ENCODE measurements at regions not wholly inside any gene's neighbourhood (a gene's known extent, or its start where the extent isn't known, plus 50 kb on each side); places are given as distances from the start of the nearest gene placed in this dataset.

DNA sequence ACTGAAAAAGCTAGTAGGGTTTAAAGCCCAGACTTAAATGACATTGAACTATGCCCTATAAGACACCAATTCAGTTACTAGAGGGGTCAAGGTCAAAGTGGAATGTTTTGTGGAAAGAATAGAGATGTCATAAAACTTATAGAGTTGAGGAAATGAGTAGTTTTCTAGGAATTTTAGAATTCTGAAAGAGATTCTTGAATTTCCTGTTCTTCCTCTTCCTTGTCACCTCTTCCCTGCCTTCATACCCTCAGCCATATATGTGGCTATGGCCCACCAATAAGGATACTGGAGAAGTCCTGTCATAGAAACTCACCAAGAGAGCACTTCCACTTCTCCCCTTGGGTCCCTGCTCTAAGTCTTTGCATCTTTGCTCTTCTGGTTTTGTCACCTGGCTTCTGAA, 104.9 kb upstream of the TGFBR2 start:
- Histone ChIP-seq H2BK5ac (ENCODE audit: low read length) (no peak overlapping the region), H3K79me2 (ENCODE audit: control insufficient read depth, insufficient read depth, low read length) (no peaks in the 10 kb centered on the region), H3K56ac (ENCODE audit: low read length) (no peak overlapping the region), H3K79me1 (ENCODE audit: low read length) (no peaks in the 10 kb centered on the region), H2AK5ac (ENCODE audit: low read length) (no peak overlapping the region), H3K27me3 (ENCODE audit: insufficient read depth, low read length, poor library complexity) (no peaks in the 10 kb centered on the region), H3K27ac (ENCODE audit: low read depth, low read length) (no peak overlapping the region), H3K18ac (ENCODE audit: low read length) (no peak overlapping the region), H2BK120ac (ENCODE audit: low read depth, low read length) (no peak overlapping the region), H3K4me1 (ENCODE audit: control insufficient read depth, low read depth, low read length) (no peaks in the 10 kb centered on the region), H3K4me3 (ENCODE audit: low read length) (no peak overlapping the region), H3K4me2 (ENCODE audit: low read length) (no peak overlapping the region), H3K23ac (ENCODE audit: low read length) (no peak overlapping the region), H4K8ac (ENCODE audit: low read depth, low read length) (no peak overlapping the region), H3K9ac (ENCODE audit: low read length) (no peak overlapping the region), H4K5ac (ENCODE audit: low read length) (no peak overlapping the region), H2BK15ac (replicated peaks; ENCODE audit: low read depth) (no peak overlapping the region), H3K36me3 (ENCODE audit: control insufficient read depth, insufficient read depth, low read length) (no peaks in the 10 kb centered on the region), H3K4ac (ENCODE audit: low read depth, low read length) (no peak overlapping the region)
- DNase-seq = no peak

- no peak overlapping the region for H4K5ac ChIP-seq (ENCODE audit: low read length)
- no peak overlapping the region for H3K4me2 ChIP-seq (ENCODE audit: low read length)
- H3K18ac ChIP-seq (ENCODE audit: low read length) = no peak overlapping the region
- H3K79me1 ChIP-seq (ENCODE audit: low read length) = no peaks in the 10 kb centered on the region
- no peak overlapping the region for H2BK5ac ChIP-seq (ENCODE audit: low read length)
- H3K27me3 ChIP-seq (ENCODE audit: insufficient read depth, low read length, poor library complexity) = no peaks in the 10 kb centered on the region
- no peak overlapping the region for H3K56ac ChIP-seq (ENCODE audit: low read length)
- no peak overlapping the region for H3K27ac ChIP-seq (ENCODE audit: low read depth, low read length)
- no peak overlapping the region for H2BK15ac ChIP-seq (replicated peaks; ENCODE audit: low read depth)
- H2BK120ac ChIP-seq (ENCODE audit: low read depth, low read length) = no peak overlapping the region
- no peak overlapping the region for H4K8ac ChIP-seq (ENCODE audit: low read depth, low read length)
- DNase-seq = no peak
- H3K4me1 ChIP-seq (ENCODE audit: control insufficient read depth, low read depth, low read length) = no peaks in the 10 kb centered on the region
- no CpG with 5 or more reads among the region's 2 CpGs for WGBS (ENCODE audit: extremely low coverage, insufficient coverage, low lambda C conversion rate)
- no peak overlapping the region for H3K4me3 ChIP-seq (ENCODE audit: low read length)
- no peak overlapping the region for H3K9ac ChIP-seq (ENCODE audit: low read length)
- no peaks in the 10 kb centered on the region for H3K79me2 ChIP-seq (ENCODE audit: control insufficient read depth, insufficient read depth, low read length)
- no peak overlapping the region for H3K23ac ChIP-seq (ENCODE audit: low read length)
- no peaks in the 10 kb centered on the region for H3K36me3 ChIP-seq (ENCODE audit: control insufficient read depth, insufficient read depth, low read length)
- H2AK5ac ChIP-seq (ENCODE audit: low read length) = no peak overlapping the region
- H3K4ac ChIP-seq (ENCODE audit: low read depth, low read length) = no peak overlapping the region
These were observed 104.2 kb upstream of the TGFBR2 start for GRCh38 chr3:30502051-30502741.

DNA sequence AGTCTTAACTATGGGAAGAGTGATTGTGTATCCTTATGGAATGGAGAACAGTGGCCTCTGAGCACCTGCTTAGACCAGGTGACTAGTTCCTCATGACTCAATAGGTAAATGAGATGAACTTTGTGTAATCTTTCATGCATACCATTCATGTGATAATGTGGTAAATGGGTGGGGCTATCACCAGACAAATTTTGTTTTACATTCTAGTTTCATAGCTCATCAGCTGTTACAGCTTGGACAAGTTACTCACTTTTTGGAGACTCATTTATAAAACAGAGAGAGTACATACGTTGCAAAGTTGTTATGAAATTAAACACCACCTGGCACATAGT, 103.7 kb upstream of the TGFBR2 start:
- no peak overlapping the region for H3K18ac ChIP-seq (ENCODE audit: low read length)
- H3K79me2 ChIP-seq (ENCODE audit: control insufficient read depth, insufficient read depth, low read length) = no peaks in the 10 kb centered on the region
- H2BK15ac ChIP-seq (replicated peaks; ENCODE audit: low read depth) = no peak overlapping the region
- H3K4me2 ChIP-seq (ENCODE audit: low read length) = no peak overlapping the region
- H4K5ac ChIP-seq (ENCODE audit: low read length) = no peak overlapping the region
- DNase-seq = no peak
- H4K8ac ChIP-seq (ENCODE audit: low read depth, low read length) = no peak overlapping the region
- H3K4me3 ChIP-seq (ENCODE audit: low read length) = no peak overlapping the region
- no peaks in the 10 kb centered on the region for H3K27me3 ChIP-seq (ENCODE audit: insufficient read depth, low read length, poor library complexity)
- H3K4me1 ChIP-seq (ENCODE audit: control insufficient read depth, low read depth, low read length) = no peaks in the 10 kb centered on the region
- no peak overlapping the region for H3K23ac ChIP-seq (ENCODE audit: low read length)
- no peak overlapping the region for H3K27ac ChIP-seq (ENCODE audit: low read depth, low read length)
- no peak overlapping the region for H2AK5ac ChIP-seq (ENCODE audit: low read length)
- H2BK5ac ChIP-seq (ENCODE audit: low read length) = no peak overlapping the region
- no peaks in the 10 kb centered on the region for H3K79me1 ChIP-seq (ENCODE audit: low read length)
- H3K36me3 ChIP-seq (ENCODE audit: control insufficient read depth, insufficient read depth, low read length) = no peaks in the 10 kb centered on the region
- no peak overlapping the region for H3K56ac ChIP-seq (ENCODE audit: low read length)
- H2BK120ac ChIP-seq (ENCODE audit: low read depth, low read length) = no peak overlapping the region
- H3K9ac ChIP-seq (ENCODE audit: low read length) = no peak overlapping the region
- H3K4ac ChIP-seq (ENCODE audit: low read depth, low read length) = no peak overlapping the region
- WGBS (ENCODE audit: extremely low coverage, insufficient coverage, low lambda C conversion rate) = no CpG with 5 or more reads among the region's 1 CpG

DNA sequence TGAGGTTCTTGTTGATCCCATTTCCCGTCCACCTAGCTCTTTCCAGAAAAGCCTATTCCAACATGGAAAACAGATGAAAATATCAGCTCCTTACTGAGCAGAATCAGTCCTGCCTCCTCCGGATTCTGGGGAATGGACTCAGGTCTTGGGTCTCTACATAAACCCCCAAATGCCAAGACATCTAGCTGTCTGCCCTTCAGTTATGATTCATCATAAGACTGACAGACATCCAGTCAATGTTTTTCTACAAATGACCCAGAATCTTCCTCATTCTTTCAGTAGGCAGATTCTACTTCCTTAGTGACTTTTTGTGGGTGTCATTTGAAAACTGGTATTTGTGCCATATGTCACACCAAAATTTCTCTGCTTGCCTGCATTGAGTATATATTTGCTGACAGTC, 103.0 kb upstream of the TGFBR2 start:
- H3K4me1 ChIP-seq (ENCODE audit: control insufficient read depth, low read depth, low read length) = no peaks in the 10 kb centered on the region
- no peak overlapping the region for H3K23ac ChIP-seq (ENCODE audit: low read length)
- no peak overlapping the region for H3K27ac ChIP-seq (ENCODE audit: low read depth, low read length)
- no peak overlapping the region for H3K56ac ChIP-seq (ENCODE audit: low read length)
- no peaks in the 10 kb centered on the region for H3K27me3 ChIP-seq (ENCODE audit: insufficient read depth, low read length, poor library complexity)
- no peaks in the 10 kb centered on the region for H3K36me3 ChIP-seq (ENCODE audit: control insufficient read depth, insufficient read depth, low read length)
- H3K4me3 ChIP-seq (ENCODE audit: low read length) = no peak overlapping the region
- no peaks in the 10 kb centered on the region for H3K79me1 ChIP-seq (ENCODE audit: low read length)
- H2BK120ac ChIP-seq (ENCODE audit: low read depth, low read length) = no peak overlapping the region
- no peak overlapping the region for H2BK5ac ChIP-seq (ENCODE audit: low read length)
- no peak overlapping the region for H4K8ac ChIP-seq (ENCODE audit: low read depth, low read length)
- H3K79me2 ChIP-seq (ENCODE audit: control insufficient read depth, insufficient read depth, low read length) = no peaks in the 10 kb centered on the region
- no CpG with 5 or more reads among the region's 2 CpGs for WGBS (ENCODE audit: extremely low coverage, insufficient coverage, low lambda C conversion rate)
- H4K5ac ChIP-seq (ENCODE audit: low read length) = no peak overlapping the region
- H3K4ac ChIP-seq (ENCODE audit: low read depth, low read length) = no peak overlapping the region
- no peak overlapping the region for H3K4me2 ChIP-seq (ENCODE audit: low read length)
- DNase-seq = no peak
- H2BK15ac ChIP-seq (replicated peaks; ENCODE audit: low read depth) = no peak overlapping the region
- no peak overlapping the region for H3K18ac ChIP-seq (ENCODE audit: low read length)
- H3K9ac ChIP-seq (ENCODE audit: low read length) = no peak overlapping the region
- H2AK5ac ChIP-seq (ENCODE audit: low read length) = no peak overlapping the region

- Histone ChIP-seq H3K18ac (ENCODE audit: low read length) (no peak overlapping the region), H3K79me1 (ENCODE audit: low read length) (no peaks in the 10 kb centered on the region), H3K79me2 (ENCODE audit: control insufficient read depth, insufficient read depth, low read length) (no peaks in the 10 kb centered on the region), H3K4me2 (ENCODE audit: low read length) (no peak overlapping the region), H2BK120ac (ENCODE audit: low read depth, low read length) (no peak overlapping the region), H3K27ac (ENCODE audit: low read depth, low read length) (no peak overlapping the region), H3K23ac (ENCODE audit: low read length) (no peak overlapping the region), H2BK5ac (ENCODE audit: low read length) (no peak overlapping the region), H4K8ac (ENCODE audit: low read depth, low read length) (no peak overlapping the region), H3K36me3 (ENCODE audit: control insufficient read depth, insufficient read depth, low read length) (no peaks in the 10 kb centered on the region), H2AK5ac (ENCODE audit: low read length) (no peak overlapping the region), H2BK15ac (replicated peaks; ENCODE audit: low read depth) (no peak overlapping the region), H3K56ac (ENCODE audit: low read length) (no peak overlapping the region), H4K5ac (ENCODE audit: low read length) (no peak overlapping the region), H3K9ac (ENCODE audit: low read length) (no peak overlapping the region), H3K27me3 (ENCODE audit: insufficient read depth, low read length, poor library complexity) (no peaks in the 10 kb centered on the region), H3K4me3 (ENCODE audit: low read length) (no peak overlapping the region), H3K4ac (ENCODE audit: low read depth, low read length) (no peak overlapping the region), H3K4me1 (ENCODE audit: control insufficient read depth, low read depth, low read length) (no peaks in the 10 kb centered on the region)
- WGBS (ENCODE audit: extremely low coverage, insufficient coverage, low lambda C conversion rate) = no CpG with 5 or more reads among the region's 1 CpG
- no peak for DNase-seq
These were observed 101.5 kb upstream of the TGFBR2 start for GRCh38 chr3:30504939-30505338.

DNA sequence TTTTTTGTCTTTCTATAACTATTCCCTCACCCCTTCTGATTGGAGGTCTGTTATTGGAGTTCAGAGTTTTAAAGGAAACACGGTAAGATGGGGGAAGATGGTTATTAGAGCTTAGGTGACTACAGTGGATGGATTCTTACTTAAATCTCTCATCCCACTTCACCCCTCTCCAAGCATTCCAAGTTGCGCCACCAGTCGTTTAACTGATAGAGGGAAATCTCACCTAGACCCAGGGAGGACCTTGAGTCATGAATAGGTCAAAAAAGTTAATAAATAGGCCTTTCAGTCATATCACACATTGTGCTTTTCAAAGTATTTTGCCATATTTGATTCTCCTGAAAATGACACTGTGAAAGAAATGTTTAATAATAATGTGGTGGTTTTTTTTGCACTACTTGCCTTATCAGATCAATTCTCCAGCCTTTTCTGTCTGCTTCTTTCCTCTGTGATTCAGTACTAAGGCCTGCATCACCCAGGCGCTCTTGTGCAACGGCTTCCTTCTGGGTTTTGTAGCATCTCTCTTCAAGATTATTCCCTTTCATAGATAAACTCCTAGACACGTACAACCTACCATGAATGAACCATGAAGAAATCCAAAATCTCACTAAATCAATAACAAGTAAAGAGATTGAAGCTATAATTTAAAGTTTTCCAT, 100.4 kb upstream of the TGFBR2 start:
- Histone ChIP-seq H2BK15ac (replicated peaks; ENCODE audit: low read depth) (no peak overlapping the region), H3K4me3 (ENCODE audit: low read length) (no peak overlapping the region), H4K5ac (ENCODE audit: low read length) (no peak overlapping the region), H3K23ac (ENCODE audit: low read length) (no peak overlapping the region), H3K18ac (ENCODE audit: low read length) (no peak overlapping the region), H4K8ac (ENCODE audit: low read depth, low read length) (no peak overlapping the region), H3K9ac (ENCODE audit: low read length) (no peak overlapping the region), H3K4me1 (ENCODE audit: control insufficient read depth, low read depth, low read length) (no peaks in the 10 kb centered on the region), H3K4me2 (ENCODE audit: low read length) (no peak overlapping the region), H3K4ac (ENCODE audit: low read depth, low read length) (no peak overlapping the region), H3K36me3 (ENCODE audit: control insufficient read depth, insufficient read depth, low read length) (no peaks in the 10 kb centered on the region), H3K27me3 (ENCODE audit: insufficient read depth, low read length, poor library complexity) (no peaks in the 10 kb centered on the region), H3K79me1 (ENCODE audit: low read length) (no peaks in the 10 kb centered on the region), H2BK5ac (ENCODE audit: low read length) (no peak overlapping the region), H3K27ac (ENCODE audit: low read depth, low read length) (no peak overlapping the region), H3K56ac (ENCODE audit: low read length) (no peak overlapping the region), H3K79me2 (ENCODE audit: control insufficient read depth, insufficient read depth, low read length) (no peaks in the 10 kb centered on the region), H2AK5ac (ENCODE audit: low read length) (no peak overlapping the region), H2BK120ac (ENCODE audit: low read depth, low read length) (no peak overlapping the region)
- DNase-seq = no peak
- no CpG with 5 or more reads among the region's 6 CpGs for WGBS (ENCODE audit: extremely low coverage, insufficient coverage, low lambda C conversion rate)

Data from mesendoderm (in vitro differentiated cells).